SHP77 treated with DMSO at 0.1 percent for 48 hours (cell line): ENCODE measurements at regions not wholly inside any gene's neighbourhood (a gene's known extent, or its start where the extent isn't known, plus 50 kb on each side); places are given as distances from the start of the nearest gene placed in this dataset.
A peak's percentile ranks its signal among the peaks of the same experiment; 100 is the strongest.
"Not testable (repeated sequence)": the region's sequence is repeated elsewhere in the genome, so short reads cannot be mapped to it uniquely, and the experiment has no call there.

ENCODE experiments used
- DNase-seq: peaks from one replicate; lab custom pipeline; 2025; lab: John Stamatoyannopoulos, UW

- DNase-seq, result no peak
Observed at GRCh38 chr6:48994811-48995210, 468.2 kb downstream of the MMUT start.

GRCh38 chr6:48990739-48991138, 472.3 kb downstream of the MMUT start:
- no peak for DNase-seq

DNA sequence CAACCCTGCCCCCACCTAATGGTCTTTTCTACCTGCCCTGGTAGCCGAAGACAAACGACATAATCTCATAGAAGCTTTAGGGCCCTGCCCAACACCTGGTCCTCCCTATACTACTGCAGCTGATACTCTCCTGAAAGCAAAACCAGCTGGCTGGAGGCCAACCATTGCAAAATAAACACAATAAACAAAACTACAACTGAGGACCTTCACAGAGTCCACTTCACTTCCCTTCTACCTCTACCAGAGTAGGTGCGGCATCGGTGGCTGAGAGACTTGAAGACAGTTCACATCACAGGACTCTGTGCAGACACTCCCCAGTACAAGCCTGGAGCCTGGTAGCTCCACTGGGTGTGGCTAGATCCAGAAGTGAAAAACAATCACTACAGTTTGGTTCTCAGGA, 476.2 kb downstream of the MMUT start:
- DNase-seq, result no peak

DNA sequence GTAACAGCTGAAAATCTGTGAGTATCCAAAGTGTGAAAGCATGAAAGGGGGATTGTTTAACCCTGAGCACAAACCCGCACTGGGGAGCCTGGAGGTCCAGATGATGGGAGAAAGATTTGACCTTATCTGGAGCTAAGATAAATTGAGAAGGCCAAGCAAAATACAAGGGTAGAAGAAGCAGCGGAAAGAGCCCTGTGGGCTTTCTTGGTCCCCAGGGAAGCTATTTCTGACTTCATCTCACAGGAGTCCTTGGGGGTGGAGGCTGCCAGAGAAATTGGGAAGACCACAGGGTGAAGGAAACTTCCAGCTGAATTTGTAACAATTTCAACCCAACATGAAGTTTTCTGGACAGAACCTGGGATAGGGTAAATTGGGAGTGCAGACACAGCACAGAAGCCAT, 476.9 kb downstream of the MMUT start:
- DNase-seq, result no peak

- DNase-seq, result no peak
Observed at GRCh38 chr6:48985025-48985424, 478.0 kb downstream of the MMUT start.

GRCh38 chr6:48983968-48984367, 479.1 kb downstream of the MMUT start:
- not testable (repeated sequence) for DNase-seq

- DNase-seq, result no peak
Observed at GRCh38 chr6:48983377-48983776, 479.7 kb downstream of the MMUT start.

DNA sequence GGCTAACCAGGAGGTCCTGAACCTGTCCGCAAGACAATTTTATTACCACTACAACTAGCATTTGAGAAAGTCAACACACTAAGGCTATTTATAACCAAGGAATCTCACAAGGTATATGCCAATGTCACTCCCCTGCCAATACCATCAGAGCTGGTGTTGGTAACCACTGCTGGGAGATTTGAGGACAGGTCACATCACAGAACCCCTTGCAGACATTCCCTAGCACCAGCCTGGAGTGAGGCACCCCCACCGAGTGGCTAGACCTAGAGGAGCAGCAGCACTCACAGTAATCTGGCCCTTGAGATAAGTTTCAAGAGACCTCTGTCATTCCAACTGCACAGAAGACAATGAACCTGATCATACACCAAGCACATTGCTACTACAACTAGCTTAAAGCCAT, 483.2 kb downstream of the MMUT start:
- DNase-seq, result no peak

- no peak for DNase-seq
Observed at GRCh38 chr6:48979085-48979484, 484.0 kb downstream of the MMUT start.

- no peak for DNase-seq
Observed at GRCh38 chr6:48978016-48978415, 485.0 kb downstream of the MMUT start.

GRCh38 chr6:48977573-48977972, 485.5 kb downstream of the MMUT start:
- no peak for DNase-seq

- DNase-seq, result no peak
Observed at GRCh38 chr6:48973491-48973890, 489.6 kb downstream of the MMUT start.

DNA sequence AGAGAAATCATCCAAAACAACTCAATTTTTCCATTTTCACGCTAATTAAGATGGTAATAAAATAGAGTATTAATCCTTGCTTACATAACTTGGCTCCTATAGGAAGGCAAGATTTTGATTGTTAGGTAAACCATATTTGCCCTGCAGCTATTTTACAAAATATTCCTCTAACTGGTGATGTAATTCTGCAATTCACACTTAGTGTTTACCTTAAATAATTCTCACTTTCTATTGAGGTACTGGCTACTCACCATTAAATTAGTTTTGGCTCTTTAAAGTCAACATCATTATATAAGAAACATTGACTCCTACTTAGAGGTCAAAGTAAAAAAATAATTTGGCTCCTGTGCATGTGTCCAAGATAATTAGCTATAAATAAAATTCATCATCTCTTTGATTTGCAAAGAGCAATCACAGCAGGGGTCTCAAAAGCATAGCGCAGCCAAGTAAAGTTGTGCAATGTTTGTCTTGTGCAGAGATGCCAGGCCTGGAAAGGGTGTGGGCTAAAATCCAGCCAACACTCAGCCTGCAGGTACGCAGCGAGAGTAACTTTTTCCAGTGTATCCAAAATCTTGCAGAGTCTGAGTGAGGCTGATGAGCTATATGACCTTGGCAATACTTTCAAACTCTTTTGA, 501.2 kb downstream of the MMUT start:
- DNase-seq, result no peak

DNA sequence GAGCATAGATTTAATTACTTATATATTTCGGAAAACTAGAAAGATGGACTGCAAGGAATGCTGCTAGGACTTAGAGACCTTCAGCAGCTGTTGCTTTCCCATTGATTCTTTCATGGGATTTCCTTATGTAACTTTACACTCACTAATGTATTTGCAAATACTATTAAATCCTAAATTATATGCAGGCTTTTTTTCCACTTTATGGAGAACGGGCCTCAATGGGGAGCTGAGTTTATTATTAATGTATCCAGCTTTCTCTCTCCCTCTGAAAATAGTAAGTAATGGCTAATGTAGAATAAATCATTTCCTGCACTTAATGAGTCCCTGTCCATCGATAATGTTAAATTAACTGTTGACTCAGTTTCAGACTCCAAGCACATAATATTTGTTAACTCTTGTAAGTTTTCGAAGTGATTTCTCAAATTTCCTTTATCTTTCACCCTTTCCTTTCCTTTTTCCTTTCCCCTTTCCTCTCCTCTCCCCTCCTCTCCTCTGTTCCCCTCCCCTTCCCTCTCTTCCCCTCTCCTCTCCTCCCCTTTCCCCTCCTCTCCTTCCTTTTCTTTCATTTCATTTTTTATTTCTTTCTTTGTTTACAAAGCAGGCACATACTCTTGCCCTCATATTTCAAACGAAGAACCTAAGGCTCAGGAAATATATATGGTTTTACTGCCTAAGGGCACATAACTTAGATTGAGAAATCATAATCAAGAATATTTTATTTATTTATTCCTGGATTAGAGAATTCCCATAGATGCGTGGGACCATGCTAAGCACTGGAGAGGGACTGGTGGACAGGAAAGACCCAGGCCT, 503.6 kb downstream of the MMUT start:
- no peak for DNase-seq

DNA sequence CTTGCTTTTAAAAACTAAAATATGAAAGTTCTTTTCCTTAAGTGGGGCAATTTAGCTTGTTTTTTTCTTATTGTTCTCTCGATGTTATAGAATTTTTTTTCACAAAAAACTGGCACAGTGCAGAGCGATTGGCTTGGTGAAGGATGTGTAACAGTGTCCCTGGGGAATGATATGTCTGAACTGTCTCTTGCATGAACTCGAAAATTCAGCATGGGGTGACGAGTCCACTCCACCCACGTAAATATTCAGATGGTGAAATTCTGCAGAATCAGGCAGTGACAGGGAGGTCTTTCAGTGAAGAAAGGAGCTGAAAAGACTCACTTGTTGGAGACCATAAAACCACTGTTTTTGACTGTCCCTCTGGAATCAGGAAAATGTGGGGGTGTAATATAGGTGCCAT, 505.3 kb downstream of the MMUT start:
- DNase-seq, result no peak

DNA sequence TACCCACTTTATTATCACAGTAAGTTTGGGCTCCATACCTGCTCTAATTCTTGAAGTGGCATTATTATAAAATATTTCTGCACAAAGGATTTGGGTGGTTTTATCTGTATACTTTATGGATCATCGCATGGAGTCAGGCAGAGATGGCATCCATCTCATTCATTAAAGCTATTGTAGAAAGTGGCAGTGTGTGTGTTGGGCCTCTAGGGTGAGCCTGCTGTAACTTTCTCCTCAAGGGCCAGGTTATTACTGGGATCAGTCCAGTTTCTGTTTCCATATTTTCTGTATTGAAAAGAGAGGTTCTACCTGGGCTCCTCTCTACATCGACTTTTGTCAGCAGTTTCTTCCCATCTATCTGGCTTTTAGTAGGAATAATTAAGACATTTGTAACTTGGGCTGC, 511.1 kb downstream of the MMUT start:
- no peak for DNase-seq

GRCh38 chr6:48944276-48944675, 518.8 kb downstream of the MMUT start:
- not testable (repeated sequence) for DNase-seq

DNA sequence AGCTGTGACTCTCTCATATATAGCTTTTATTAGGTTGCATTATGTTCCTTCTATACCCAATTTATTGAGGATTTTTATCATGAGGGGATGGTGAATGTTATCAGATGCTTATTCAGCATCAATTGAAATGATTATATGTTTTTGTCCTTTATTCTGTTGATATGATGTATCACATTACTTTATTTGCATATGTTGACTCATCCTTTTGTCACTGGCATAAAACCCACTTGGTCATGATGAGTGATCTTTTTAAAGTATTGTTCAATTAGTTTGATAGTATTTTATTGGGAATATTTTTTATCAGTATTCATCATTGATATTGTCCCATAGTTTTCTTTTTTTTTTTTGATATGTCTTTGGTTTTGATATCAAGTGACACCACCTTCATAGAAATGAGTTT, 529.9 kb downstream of the MMUT start:
- no peak for DNase-seq

DNA sequence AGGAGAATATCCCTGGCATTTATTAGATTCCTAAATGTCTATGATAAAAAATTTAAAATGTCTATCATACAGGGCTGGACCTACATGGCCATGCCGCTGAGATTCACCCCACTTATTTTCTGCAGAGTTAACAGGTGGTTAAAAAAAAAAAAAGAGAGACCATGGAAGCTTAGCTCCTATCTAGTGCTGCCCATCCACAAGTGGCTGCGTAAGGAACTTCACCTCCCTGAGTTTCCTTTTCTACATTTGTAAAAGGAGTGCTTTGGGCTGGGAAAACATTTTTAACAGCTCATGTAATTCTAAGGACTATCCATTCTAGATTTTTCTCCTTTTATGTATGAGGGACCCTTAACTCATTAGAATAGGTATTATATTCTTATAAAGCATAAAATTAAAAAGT, 534.1 kb downstream of the MMUT start:
- no peak for DNase-seq

DNA sequence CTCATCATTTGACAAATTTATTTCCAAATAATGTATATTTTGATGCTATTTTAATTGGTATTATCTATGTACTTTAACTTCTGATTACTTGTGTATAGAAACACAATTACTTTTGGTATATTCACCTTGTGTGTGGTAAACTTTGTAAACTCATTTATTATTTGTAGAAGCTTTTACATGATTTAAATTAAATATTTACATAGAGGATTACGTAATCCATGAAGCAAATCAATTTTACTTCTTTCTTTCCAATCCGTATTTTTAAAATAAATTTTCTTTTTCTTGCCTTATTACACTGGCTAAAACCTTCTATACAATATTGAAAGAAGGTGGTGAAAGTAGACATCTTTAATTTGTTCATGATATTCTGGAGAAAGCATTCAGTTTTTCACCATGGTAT, 540.2 kb downstream of the MMUT start:
- DNase-seq, result no peak

GRCh38 chr6:48919555-48919954, 543.5 kb downstream of the MMUT start:
- DNase-seq, result no peak

- DNase-seq, result no peak
Observed at GRCh38 chr6:48917233-48917632, 545.8 kb downstream of the MMUT start.

DNA sequence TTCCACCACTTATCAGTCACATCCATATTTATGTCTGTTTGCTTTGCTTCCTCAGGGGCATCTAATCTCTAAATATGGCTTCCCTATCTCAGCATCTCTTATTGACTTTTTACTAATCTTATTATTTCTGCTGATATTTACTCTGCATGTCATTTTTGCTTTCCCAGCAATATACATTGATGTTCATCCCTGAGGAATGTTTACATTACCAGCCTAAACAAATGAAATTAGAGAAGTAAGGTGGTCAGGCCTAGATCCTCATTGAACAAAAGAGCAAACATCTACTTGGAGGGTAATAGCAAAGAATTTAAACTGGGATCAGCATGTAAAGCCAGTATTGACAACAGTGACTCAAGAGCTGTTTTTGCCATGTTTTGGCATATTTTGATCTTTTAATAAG, 546.4 kb downstream of the MMUT start:
- DNase-seq, result peak; percentile 19

- no peak for DNase-seq
Observed at GRCh38 chr6:48915591-48915990, 547.5 kb downstream of the MMUT start.
